ENCODE measurements at regions not wholly inside any gene's neighbourhood (a gene's known extent, or its start where the extent isn't known, plus 50 kb on each side); places are given as distances from the start of the nearest gene placed in this dataset.

DNA sequence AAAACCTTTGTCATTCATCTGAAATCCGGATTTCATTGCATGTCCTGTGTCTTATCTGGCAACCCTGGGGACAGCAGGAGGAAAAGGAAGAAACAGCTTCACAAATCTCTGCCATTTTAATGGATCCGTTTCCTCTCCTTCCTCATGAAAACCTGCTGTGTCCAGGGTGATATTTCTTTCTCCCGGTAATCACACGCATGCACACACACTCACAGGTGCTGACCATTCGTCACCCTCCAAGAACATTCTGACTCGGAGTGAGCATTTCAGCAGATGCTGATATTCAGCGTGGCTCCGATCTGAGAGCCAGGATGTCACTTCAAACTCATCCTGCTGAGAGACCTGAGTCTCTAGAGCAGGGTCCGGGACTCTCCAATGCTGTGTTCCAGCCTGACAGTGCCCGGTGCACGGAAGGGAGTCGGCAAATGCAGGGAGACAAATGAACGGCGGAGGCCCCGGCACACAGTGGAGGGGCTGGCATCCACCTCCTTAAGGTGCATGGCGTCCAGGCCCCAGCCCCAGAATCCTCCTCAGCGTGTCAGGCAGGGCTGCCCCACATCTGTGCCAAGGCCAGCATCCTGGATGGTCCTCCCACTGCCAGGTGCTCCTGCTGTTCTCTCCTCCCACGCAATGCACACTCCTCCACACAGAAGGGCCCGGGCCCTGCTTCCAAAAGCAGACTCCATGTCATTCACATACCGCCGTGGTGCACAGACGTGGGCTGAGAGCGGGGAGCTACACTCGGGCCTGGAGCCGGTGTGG lies 70.7 kb downstream of the RBFOX3 start:
- DNase-seq (ENCODE audit: low read depth): no peak

DNA sequence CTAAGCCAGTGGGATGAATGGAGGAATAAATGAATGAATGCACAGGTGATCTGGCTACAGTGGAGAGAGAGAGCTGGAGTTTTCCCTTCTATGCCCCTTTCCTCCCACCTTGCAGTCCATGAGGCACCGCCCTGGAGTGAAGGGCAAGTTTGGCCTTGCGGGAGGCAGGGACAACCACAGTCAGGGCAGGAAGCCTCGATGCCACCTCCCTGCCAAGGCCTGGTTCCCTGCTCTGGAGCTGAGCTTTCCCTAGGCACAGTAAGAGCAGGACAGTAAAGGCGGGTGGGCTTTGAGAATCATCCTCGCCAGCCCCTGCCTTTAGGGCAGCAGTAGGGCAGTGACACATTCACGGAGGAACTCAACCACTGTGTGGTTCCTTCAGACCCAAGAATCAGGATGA lies 72.6 kb downstream of the RBFOX3 start:
- DNase-seq (ENCODE audit: low read depth): no peak

- DNase-seq (ENCODE audit: low read depth): no peak
Observed at GRCh38 chr17:79537686-79538085, 73.2 kb downstream of the RBFOX3 start.

DNA sequence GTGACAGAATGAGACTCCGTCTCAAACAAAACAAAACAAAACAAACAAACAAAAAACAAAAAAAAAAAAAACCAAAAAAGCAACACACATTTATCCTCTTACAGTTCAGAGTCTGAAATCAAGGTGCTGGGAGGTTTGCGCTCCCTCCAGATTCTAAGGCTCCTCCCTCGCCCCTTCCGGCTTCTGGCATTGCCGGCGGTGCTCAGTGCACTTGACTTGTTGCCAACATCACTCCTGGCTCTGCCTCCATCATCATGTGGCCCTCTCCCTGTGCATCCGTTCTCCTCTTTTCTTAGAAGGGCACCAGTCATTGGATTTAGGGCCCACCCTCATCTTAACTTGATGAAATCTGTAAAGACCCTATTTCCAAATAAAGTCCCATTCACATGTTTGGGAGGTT lies 73.8 kb downstream of the RBFOX3 start:
- no peak for DNase-seq (ENCODE audit: low read depth)

DNA sequence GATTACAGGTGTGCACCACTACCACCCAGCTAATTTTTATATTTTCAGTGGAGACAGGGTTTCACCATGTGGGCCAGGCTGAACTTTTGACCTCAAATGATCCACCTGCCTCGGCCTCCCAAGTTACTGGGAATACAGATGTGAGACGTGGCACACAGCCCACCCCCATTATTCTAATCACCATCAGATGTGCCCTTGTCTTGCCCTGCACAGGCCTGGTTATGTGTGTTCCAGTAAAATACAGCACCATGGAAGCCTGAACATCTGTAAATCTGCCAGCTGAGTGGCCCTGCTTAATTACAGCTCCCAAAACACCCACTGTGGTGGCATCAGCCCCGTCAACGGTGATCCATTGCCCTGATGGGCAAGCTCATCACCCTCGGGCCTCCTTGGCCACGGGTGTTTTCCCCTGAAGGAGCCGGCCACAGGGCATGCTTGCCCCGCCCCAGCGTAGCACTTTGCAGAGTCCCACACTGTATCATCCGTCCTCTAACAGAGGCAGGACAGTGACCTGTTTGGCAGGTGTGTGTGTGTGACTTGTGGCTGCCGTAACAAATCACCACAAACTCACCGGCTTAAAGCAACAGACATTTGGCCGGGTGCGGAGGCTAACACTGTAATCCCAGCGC lies 74.5 kb downstream of the RBFOX3 start:
- no peak for DNase-seq (ENCODE audit: low read depth)

- DNase-seq (ENCODE audit: low read depth): no peak
Observed at GRCh38 chr17:79535728-79536025, 75.2 kb downstream of the RBFOX3 start.

GRCh38 chr17:79534851-79535727 lies 75.8 kb downstream of the RBFOX3 start:
- DNase-seq (ENCODE audit: low read depth): no peak

DNA sequence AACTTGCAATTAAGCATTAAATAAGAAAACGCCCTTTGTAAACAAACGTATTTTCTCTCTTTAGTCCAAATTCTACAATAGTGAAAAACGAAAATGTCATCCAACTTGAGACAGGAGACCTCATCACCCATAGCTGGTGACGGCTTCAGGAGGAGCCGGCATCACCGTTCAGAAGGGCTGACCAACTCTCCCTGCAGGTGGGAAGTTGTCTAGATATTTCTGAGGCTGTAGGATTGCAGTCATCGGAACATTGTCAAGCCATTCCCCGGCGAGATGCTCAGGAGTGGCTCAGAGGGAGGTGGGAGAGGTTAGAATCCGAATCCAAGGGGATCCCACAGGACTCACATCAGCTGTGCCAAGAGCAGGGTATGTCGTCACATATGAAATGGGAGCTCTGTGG lies 76.7 kb downstream of the RBFOX3 start:
- DNase-seq (ENCODE audit: low read depth): no peak

DNA sequence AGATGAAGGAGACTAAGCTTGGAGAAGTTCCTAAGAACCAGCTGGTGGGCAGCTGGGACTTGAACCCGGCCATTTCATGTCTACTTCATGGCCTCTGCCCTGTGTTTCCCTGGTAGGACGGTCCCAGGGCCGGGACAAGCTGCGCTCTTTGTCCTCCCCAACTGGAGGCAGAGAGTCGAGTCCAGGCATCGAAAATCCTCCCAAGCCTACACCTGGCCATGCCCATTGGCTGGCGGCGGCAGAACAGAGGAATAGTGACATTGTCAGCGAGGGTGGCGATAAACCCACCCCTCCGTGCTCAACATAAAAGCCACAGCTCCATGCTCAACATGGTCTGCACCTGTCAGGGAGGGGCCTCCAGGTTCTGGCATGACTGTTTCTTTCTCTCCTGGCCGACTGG lies 77.7 kb downstream of the RBFOX3 start:
- no peak for DNase-seq (ENCODE audit: low read depth)

DNA sequence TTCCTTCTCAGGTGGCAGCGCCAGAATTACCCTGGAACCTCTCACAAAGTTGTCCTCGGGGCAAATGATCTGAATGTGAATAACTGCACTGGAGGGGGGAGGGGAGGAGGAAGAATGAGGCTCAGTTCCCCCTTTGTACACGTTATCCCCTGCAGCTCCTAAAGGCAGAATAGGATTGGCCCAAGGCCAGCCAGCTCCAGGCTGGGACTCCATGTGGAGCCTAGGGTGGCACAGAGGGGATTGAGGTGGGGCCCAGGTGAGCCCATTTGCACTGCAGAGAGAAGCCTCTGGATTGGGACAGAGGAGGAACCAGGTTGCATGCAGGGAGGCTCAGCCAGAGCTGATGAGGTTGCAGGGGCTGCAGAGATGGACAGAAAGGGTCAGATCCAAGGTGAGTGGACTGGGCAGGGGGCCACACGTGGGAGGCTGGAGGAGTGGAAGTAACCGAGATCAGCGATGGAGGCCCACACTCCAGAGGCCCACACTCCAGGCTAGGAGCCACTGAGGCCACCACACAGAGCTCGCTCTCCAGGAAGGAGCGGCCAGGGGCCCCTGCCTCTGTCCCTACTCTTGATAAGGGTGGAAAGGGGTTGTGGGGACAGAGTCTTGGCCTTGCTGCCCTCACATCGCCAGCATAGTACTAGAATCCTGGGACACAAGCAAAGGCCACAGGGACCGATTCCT lies 78.6 kb downstream of the RBFOX3 start:
- no peak for DNase-seq (ENCODE audit: low read depth)

DNA sequence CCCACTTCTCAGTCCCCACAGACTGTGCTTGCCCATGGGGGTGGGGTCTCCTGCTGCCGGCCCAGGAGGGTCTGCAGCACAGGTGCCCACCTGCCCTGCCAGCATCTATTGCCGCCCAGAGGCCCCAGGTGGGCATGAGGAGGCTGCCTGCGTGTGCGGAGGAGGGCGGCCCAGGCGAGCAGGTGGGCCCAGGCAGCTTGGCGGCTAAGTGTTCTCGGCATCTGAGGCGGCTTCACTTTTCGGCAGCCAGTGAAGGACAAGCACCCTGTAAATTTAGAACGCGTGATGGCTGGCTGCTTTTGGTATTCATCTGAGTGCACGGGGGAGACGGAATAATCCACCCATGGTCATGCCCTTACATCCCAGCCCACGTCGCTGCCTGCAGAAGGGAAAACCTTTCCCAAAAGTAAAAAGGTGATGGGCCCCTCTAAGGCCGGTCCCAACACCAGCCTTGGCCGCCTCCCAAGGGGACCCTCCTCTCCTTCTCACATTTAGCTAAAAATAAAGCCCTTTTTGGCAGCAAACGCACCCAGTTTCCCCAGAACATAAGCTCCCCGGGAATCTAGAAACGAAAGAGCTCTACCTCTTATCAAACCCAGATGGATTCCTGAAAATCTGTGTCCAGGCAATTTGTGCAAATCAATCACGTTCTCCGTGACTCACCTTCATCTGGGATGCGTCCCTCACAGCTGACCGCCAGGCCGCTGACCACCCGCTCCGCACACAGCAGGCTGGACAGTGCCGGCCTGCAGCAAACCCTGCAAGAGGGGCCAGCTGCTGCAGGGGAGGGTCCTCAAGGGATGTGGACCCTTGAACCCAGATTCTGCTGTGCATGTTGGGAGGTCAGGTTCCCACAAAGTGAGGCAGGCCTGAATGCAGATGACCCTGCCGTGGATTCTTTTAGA lies 79.4 kb downstream of the RBFOX3 start:
- DNase-seq (ENCODE audit: low read depth): no peak

- DNase-seq (ENCODE audit: low read depth): no peak
Observed at GRCh38 chr17:79530361-79531105, 80.3 kb downstream of the RBFOX3 start.

DNA sequence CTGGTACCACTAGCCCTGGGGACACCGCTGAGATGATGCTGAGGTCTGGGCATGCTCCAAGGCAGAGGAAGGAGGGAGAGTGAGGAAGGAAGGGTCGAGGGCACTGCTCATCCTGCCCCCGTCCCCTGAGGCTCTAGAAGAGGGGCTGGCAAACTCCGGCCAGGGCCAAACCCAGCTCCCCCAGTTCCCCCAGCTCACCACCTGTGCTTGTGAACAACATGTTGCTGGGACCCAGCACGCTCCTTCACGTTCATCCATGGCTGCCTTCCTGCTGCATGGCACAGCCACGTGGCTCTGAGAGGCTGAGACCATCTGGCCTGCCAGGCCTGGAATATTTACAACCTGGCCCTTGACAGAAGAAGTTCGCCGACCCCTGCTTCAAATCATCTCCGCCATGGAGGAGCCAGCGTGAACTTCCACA lies 81.2 kb downstream of the RBFOX3 start:
- DNase-seq (ENCODE audit: low read depth): no peak

- no peak for DNase-seq (ENCODE audit: low read depth)
Observed at GRCh38 chr17:79528592-79529125, 82.2 kb downstream of the RBFOX3 start.

DNA sequence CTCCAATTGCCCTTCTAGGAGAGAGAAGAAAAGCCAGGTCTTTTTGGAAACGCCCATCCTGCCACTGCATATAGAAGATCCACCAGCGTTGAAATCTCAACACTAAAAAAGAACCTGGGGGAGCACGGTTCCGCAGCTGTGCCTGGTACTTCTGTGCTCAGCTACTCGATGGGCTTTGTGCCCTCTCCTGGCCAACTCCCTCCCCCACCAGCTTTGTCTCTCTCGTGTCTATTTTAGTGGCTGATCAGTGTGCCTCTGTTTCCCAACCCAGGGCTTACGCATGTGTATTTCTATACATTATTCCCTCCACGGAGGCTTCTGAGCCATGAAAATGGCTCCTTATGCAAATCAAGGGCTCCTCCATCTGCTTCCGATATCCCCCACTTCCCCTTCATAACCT lies 83.5 kb downstream of the RBFOX3 start:
- no peak for DNase-seq (ENCODE audit: low read depth)

GRCh38 chr17:79525793-79526677 lies 84.8 kb downstream of the RBFOX3 start:
- DNase-seq (ENCODE audit: low read depth): no peak

DNA sequence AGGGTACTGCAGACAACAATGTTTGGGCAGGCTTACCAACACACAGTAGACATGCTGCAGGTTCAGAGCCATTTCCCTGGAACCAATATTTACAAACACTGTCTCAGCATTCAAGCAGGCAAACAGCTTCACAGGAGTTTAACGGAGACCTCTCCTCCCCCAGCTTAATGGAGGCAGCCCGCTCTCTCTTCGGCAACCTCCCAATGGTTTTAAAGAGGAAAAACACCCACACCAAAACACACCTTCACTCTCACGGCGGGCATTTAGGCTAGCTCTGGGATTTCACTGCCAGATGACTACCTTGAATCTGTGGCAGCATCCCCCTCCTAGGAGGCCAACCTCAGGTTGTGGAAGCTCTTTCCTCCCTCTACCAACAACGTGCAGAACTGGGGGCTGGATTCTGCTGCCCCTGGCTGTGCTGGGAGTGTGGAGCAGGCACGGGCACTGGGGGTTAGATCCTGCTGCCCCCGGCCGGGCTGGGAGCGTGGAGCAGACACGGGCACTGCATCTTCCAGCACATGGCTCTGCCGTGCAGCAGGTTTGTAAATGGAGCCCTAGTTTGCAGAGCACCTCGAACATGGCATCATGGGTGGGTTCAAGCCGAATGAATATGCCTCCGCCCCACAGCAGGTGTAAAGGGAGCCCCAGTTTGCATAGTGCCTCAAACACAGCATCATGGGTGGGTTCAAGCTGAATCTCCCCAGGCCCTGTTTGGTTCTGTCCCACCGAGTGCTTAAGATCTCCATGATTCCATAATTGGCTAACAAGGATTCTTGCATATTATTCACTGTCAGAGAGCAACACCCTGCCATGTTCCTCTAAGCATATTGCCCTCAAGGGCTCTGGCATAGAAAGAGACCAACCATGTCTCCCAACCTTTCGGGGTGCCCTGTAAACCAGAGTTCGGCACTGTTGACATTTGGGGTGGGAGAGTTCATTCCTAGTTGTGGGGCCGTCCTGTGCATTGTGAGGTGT lies 86.4 kb downstream of the RBFOX3 start:
- no peak for DNase-seq (ENCODE audit: low read depth)

- DNase-seq (ENCODE audit: low read depth): no peak
Observed at GRCh38 chr17:79522414-79522813, 88.4 kb downstream of the RBFOX3 start.

All from EH (cell line).